ENCODE measurements at regions not wholly inside any gene's neighbourhood (a gene's known extent, or its start where the extent isn't known, plus 50 kb on each side); places are given as distances from the start of the nearest gene placed in this dataset.

- Histone ChIP-seq H3K9me3 (ENCODE audit: control insufficient read depth in 5 of 5, low read length in 5 of 5) (no peaks in the 10 kb centered on the region), H3K36me3 (ENCODE audit: control insufficient read depth in 5 of 5, insufficient read depth in 5 of 5, low read length in 5 of 5) (no peaks in the 10 kb centered on the region), H3K27me3 (ENCODE audit: control insufficient read depth in 5 of 5, insufficient read depth in 4 of 5, low read length in 5 of 5) (peaks cover 0 to 7% (median 3%) of the 10 kb centered on the region in 5 donors), H3K27ac (ENCODE audit: low read depth, low read length) (no peak overlapping the region), H3K4me3 (ENCODE audit: low read depth in 1 of 5, low read length in 5 of 5) (no peak overlapping the region), H3K9ac (ENCODE audit: low read length in 5 of 5) (no peak overlapping the region), H3K4me1 (ENCODE audit: control insufficient read depth in 5 of 5, insufficient read depth in 5 of 5, low read length in 5 of 5) (peaks cover 0 to 3% (median 0%) of the 10 kb centered on the region in 5 donors)
Measured at GRCh38 chr16:87218281-87219055, 98.7 kb downstream of the C16orf95 start.

GRCh38 chr16:87219287-87219909 lies 97.8 kb downstream of the C16orf95 start:
- no peak overlapping the region for H3K4me3 ChIP-seq (ENCODE audit: low read depth in 1 of 5, low read length in 5 of 5)
- no peaks in the 10 kb centered on the region for H3K9me3 ChIP-seq (ENCODE audit: control insufficient read depth in 5 of 5, low read length in 5 of 5)
- no peak overlapping the region for H3K9ac ChIP-seq (ENCODE audit: low read length in 5 of 5)
- H3K27ac ChIP-seq (ENCODE audit: low read depth, low read length): no peak overlapping the region
- H3K36me3 ChIP-seq (ENCODE audit: control insufficient read depth in 5 of 5, insufficient read depth in 5 of 5, low read length in 5 of 5): no peaks in the 10 kb centered on the region
- peaks cover 0 to 3% (median 0%) of the 10 kb centered on the region in 5 donors for H3K4me1 ChIP-seq (ENCODE audit: control insufficient read depth in 5 of 5, insufficient read depth in 5 of 5, low read length in 5 of 5)
- H3K27me3 ChIP-seq (ENCODE audit: control insufficient read depth in 5 of 5, insufficient read depth in 4 of 5, low read length in 5 of 5): peaks cover 0 to 7% (median 3%) of the 10 kb centered on the region in 5 donors

- H3K27ac ChIP-seq (ENCODE audit: low read depth, low read length): no peak overlapping the region
- H3K9me3 ChIP-seq (ENCODE audit: control insufficient read depth in 5 of 5, low read length in 5 of 5): no peaks in the 10 kb centered on the region
- H3K36me3 ChIP-seq (ENCODE audit: control insufficient read depth in 5 of 5, insufficient read depth in 5 of 5, low read length in 5 of 5): no peaks in the 10 kb centered on the region
- peaks cover 0 to 3% (median 0%) of the 10 kb centered on the region in 5 donors for H3K4me1 ChIP-seq (ENCODE audit: control insufficient read depth in 5 of 5, insufficient read depth in 5 of 5, low read length in 5 of 5)
- H3K9ac ChIP-seq (ENCODE audit: low read length in 5 of 5): no peak overlapping the region
- peaks cover 0 to 1% (median 0%) of the 10 kb centered on the region in 5 donors for H3K27me3 ChIP-seq (ENCODE audit: control insufficient read depth in 5 of 5, insufficient read depth in 4 of 5, low read length in 5 of 5)
- no peak overlapping the region for H3K4me3 ChIP-seq (ENCODE audit: low read depth in 1 of 5, low read length in 5 of 5)
Measured at GRCh38 chr16:87221633-87222032, 95.6 kb downstream of the C16orf95 start.

GRCh38 chr16:87222335-87222734 lies 94.9 kb downstream of the C16orf95 start:
- Histone ChIP-seq H3K36me3 (ENCODE audit: control insufficient read depth in 5 of 5, insufficient read depth in 5 of 5, low read length in 5 of 5) (no peaks in the 10 kb centered on the region), H3K27ac (ENCODE audit: low read depth, low read length) (no peak overlapping the region), H3K4me1 (ENCODE audit: control insufficient read depth in 5 of 5, insufficient read depth in 5 of 5, low read length in 5 of 5) (peaks cover 0 to 2% (median under 1%) of the 10 kb centered on the region in 5 donors), H3K4me3 (ENCODE audit: low read depth in 1 of 5, low read length in 5 of 5) (no peak overlapping the region), H3K27me3 (ENCODE audit: control insufficient read depth in 5 of 5, insufficient read depth in 4 of 5, low read length in 5 of 5) (no peaks in the 10 kb centered on the region), H3K9me3 (ENCODE audit: control insufficient read depth in 5 of 5, low read length in 5 of 5) (no peaks in the 10 kb centered on the region), H3K9ac (ENCODE audit: low read length in 5 of 5) (no peak overlapping the region)

- Histone ChIP-seq H3K27ac (ENCODE audit: low read depth, low read length) (no peak overlapping the region), H3K9ac (ENCODE audit: low read length in 5 of 5) (no peak overlapping the region), H3K4me1 (ENCODE audit: control insufficient read depth in 5 of 5, insufficient read depth in 5 of 5, low read length in 5 of 5) (peaks cover 0 to 5% (median 0%) of the 10 kb centered on the region in 5 donors), H3K9me3 (ENCODE audit: control insufficient read depth in 5 of 5, low read length in 5 of 5) (no peaks in the 10 kb centered on the region), H3K4me3 (ENCODE audit: low read depth in 1 of 5, low read length in 5 of 5) (no peak overlapping the region), H3K27me3 (ENCODE audit: control insufficient read depth in 5 of 5, insufficient read depth in 4 of 5, low read length in 5 of 5) (no peaks in the 10 kb centered on the region), H3K36me3 (ENCODE audit: control insufficient read depth in 5 of 5, insufficient read depth in 5 of 5, low read length in 5 of 5) (no peaks in the 10 kb centered on the region)
Measured at GRCh38 chr16:87223656-87224248, 93.4 kb downstream of the C16orf95 start.

GRCh38 chr16:87226926-87227295 lies 90.3 kb downstream of the C16orf95 start:
- Histone ChIP-seq H3K27ac (ENCODE audit: low read depth, low read length) (no peak overlapping the region), H3K4me1 (ENCODE audit: control insufficient read depth in 5 of 5, insufficient read depth in 5 of 5, low read length in 5 of 5) (peaks cover 0 to 5% (median 0%) of the 10 kb centered on the region in 5 donors), H3K36me3 (ENCODE audit: control insufficient read depth in 5 of 5, insufficient read depth in 5 of 5, low read length in 5 of 5) (no peaks in the 10 kb centered on the region), H3K9me3 (ENCODE audit: control insufficient read depth in 5 of 5, low read length in 5 of 5) (peaks cover under 1 to 7% (median 4%) of the 10 kb centered on the region in 5 donors), H3K27me3 (ENCODE audit: control insufficient read depth in 5 of 5, insufficient read depth in 4 of 5, low read length in 5 of 5) (peaks cover 0 to 3% (median 0%) of the 10 kb centered on the region in 5 donors), H3K4me3 (ENCODE audit: low read depth in 1 of 5, low read length in 5 of 5) (no peak overlapping the region), H3K9ac (ENCODE audit: low read length in 5 of 5) (no peak overlapping the region)

- H3K4me1 ChIP-seq (ENCODE audit: control insufficient read depth in 5 of 5, insufficient read depth in 5 of 5, low read length in 5 of 5): peaks cover 0 to 5% (median 0%) of the 10 kb centered on the region in 5 donors
- peaks cover 0 to 3% (median 0%) of the 10 kb centered on the region in 5 donors for H3K27me3 ChIP-seq (ENCODE audit: control insufficient read depth in 5 of 5, insufficient read depth in 4 of 5, low read length in 5 of 5)
- H3K27ac ChIP-seq (ENCODE audit: low read depth, low read length): no peak overlapping the region
- no peaks in the 10 kb centered on the region for H3K36me3 ChIP-seq (ENCODE audit: control insufficient read depth in 5 of 5, insufficient read depth in 5 of 5, low read length in 5 of 5)
- peaks cover 6 to 12% (median 8%) of the 10 kb centered on the region in 5 donors for H3K9me3 ChIP-seq (ENCODE audit: control insufficient read depth in 5 of 5, low read length in 5 of 5)
- H3K4me3 ChIP-seq (ENCODE audit: low read depth in 1 of 5, low read length in 5 of 5): no peak overlapping the region
- no peak overlapping the region for H3K9ac ChIP-seq (ENCODE audit: low read length in 5 of 5)
Measured at GRCh38 chr16:87227296-87227951, 89.8 kb downstream of the C16orf95 start.

- H3K27ac ChIP-seq (ENCODE audit: low read depth, low read length): no peak overlapping the region
- no peak overlapping the region for H3K9ac ChIP-seq (ENCODE audit: low read length in 5 of 5)
- no peak overlapping the region for H3K4me3 ChIP-seq (ENCODE audit: low read depth in 1 of 5, low read length in 5 of 5)
- peaks cover 0 to 3% (median 0%) of the 10 kb centered on the region in 5 donors for H3K27me3 ChIP-seq (ENCODE audit: control insufficient read depth in 5 of 5, insufficient read depth in 4 of 5, low read length in 5 of 5)
- no peaks in the 10 kb centered on the region for H3K36me3 ChIP-seq (ENCODE audit: control insufficient read depth in 5 of 5, insufficient read depth in 5 of 5, low read length in 5 of 5)
- peaks cover 8 to 17% (median 10%) of the 10 kb centered on the region in 5 donors for H3K9me3 ChIP-seq (ENCODE audit: control insufficient read depth in 5 of 5, low read length in 5 of 5)
- peaks cover 0 to 5% (median 0%) of the 10 kb centered on the region in 5 donors for H3K4me1 ChIP-seq (ENCODE audit: control insufficient read depth in 5 of 5, insufficient read depth in 5 of 5, low read length in 5 of 5)
Measured at GRCh38 chr16:87228363-87228762, 88.8 kb downstream of the C16orf95 start.

- no peak overlapping the region for H3K9ac ChIP-seq (ENCODE audit: low read length in 5 of 5)
- H3K36me3 ChIP-seq (ENCODE audit: control insufficient read depth in 5 of 5, insufficient read depth in 5 of 5, low read length in 5 of 5): no peaks in the 10 kb centered on the region
- peaks cover 0 to 5% (median 0%) of the 10 kb centered on the region in 5 donors for H3K4me1 ChIP-seq (ENCODE audit: control insufficient read depth in 5 of 5, insufficient read depth in 5 of 5, low read length in 5 of 5)
- no peak overlapping the region for H3K4me3 ChIP-seq (ENCODE audit: low read depth in 1 of 5, low read length in 5 of 5)
- H3K27ac ChIP-seq (ENCODE audit: low read depth, low read length): no peak overlapping the region
- H3K27me3 ChIP-seq (ENCODE audit: control insufficient read depth in 5 of 5, insufficient read depth in 4 of 5, low read length in 5 of 5): peaks cover 0 to 3% (median 0%) of the 10 kb centered on the region in 5 donors
- H3K9me3 ChIP-seq (ENCODE audit: control insufficient read depth in 5 of 5, low read length in 5 of 5): peaks cover 8 to 17% (median 10%) of the 10 kb centered on the region in 5 donors
Measured at GRCh38 chr16:87229230-87230188, 87.7 kb downstream of the C16orf95 start.
